Activated CD8-positive, alpha-beta memory T cell treated with anti-CD3 and anti-CD28 coated beads for 48 hours (primary cell): ENCODE measurements at regions not wholly inside any gene's neighbourhood (a gene's known extent, or its start where the extent isn't known, plus 50 kb on each side); places are given as distances from the start of the nearest gene placed in this dataset.
"Not testable (repeated sequence)": the region's sequence is repeated elsewhere in the genome, so short reads cannot be mapped to it uniquely, and the experiment has no call there.

ENCODE experiments used
- DNase-seq, 3 experiments: peaks; one replicate each; pipeline ENCODE4 v3.0.0-alpha.2; 2020; ENCODE audit warnings: low read depth in 2 of 3, low spot score in 2 of 3

GRCh38 chr10:45246522-45246921, 68.9 kb downstream of the OR13A1 start:
- no peak for DNase-seq

GRCh38 chr10:45249978-45250693, 65.3 kb downstream of the OR13A1 start:
- DNase-seq, result no peak

- DNase-seq, result not testable (repeated sequence)
These were observed 64.7 kb downstream of the OR13A1 start for GRCh38 chr10:45250694-45251075.
